Jurkat, Clone E6-1 (cell line): ENCODE measurements at regions not wholly inside any gene's neighbourhood (a gene's known extent, or its start where the extent isn't known, plus 50 kb on each side); places are given as distances from the start of the nearest gene placed in this dataset.
"Not testable (repeated sequence)": the region's sequence is repeated elsewhere in the genome, so short reads cannot be mapped to it uniquely, and the experiment has no call there.

Experiments used
- DNase-seq: peaks from one replicate; pipeline ENCODE4 v3.0.0-alpha.2; 2011; ENCODE audit warnings: low read depth, low spot score
- H3K4me3 ChIP-seq: 2 replicates; pipeline ENCODE4 v1.5.1; 2011; ENCODE audit warnings: mild to moderate bottlenecking, low read length, control low read depth, moderate library complexity

- DNase-seq = no peak
- H3K4me3 ChIP-seq = no peak overlapping the region
These were observed 1035.7 kb downstream of the ZPLD1 start for GRCh38 chr3:103470498-103470897.

GRCh38 chr3:103494011-103494410 is 1059.2 kb downstream of the ZPLD1 start:
- no peak for DNase-seq
- no peak overlapping the region for H3K4me3 ChIP-seq

GRCh38 chr3:103494512-103494911 is 1059.7 kb downstream of the ZPLD1 start:
- no peak overlapping the region for H3K4me3 ChIP-seq
- no peak for DNase-seq

GRCh38 chr3:103495186-103495585 is 1060.4 kb downstream of the ZPLD1 start:
- H3K4me3 ChIP-seq = no peak overlapping the region
- no peak for DNase-seq

GRCh38 chr3:103499132-103499900 is 1064.5 kb downstream of the ZPLD1 start:
- DNase-seq = no peak
- H3K4me3 ChIP-seq = no peak overlapping the region

- H3K4me3 ChIP-seq = no peak overlapping the region
- DNase-seq = no peak
These were observed 1065.2 kb downstream of the ZPLD1 start for GRCh38 chr3:103499967-103500366.

GRCh38 chr3:103510760-103511159 is 1075.9 kb downstream of the ZPLD1 start:
- DNase-seq = no peak
- H3K4me3 ChIP-seq = no peak overlapping the region

- DNase-seq = no peak
- no peak overlapping the region for H3K4me3 ChIP-seq
These were observed 1077.1 kb downstream of the ZPLD1 start for GRCh38 chr3:103511891-103512290.

- DNase-seq = no peak
- no peak overlapping the region for H3K4me3 ChIP-seq
These were observed 1077.8 kb downstream of the ZPLD1 start for GRCh38 chr3:103512595-103512994.

- no peak overlapping the region for H3K4me3 ChIP-seq
- DNase-seq = no peak
These were observed 1078.2 kb downstream of the ZPLD1 start for GRCh38 chr3:103513003-103513402.

GRCh38 chr3:103515116-103515515 is 1080.3 kb downstream of the ZPLD1 start:
- DNase-seq = no peak
- no peak overlapping the region for H3K4me3 ChIP-seq

- no peak overlapping the region for H3K4me3 ChIP-seq
- DNase-seq = no peak
These were observed 1082.1 kb downstream of the ZPLD1 start for GRCh38 chr3:103516950-103517349.

GRCh38 chr3:103531327-103531726 is 1096.5 kb downstream of the ZPLD1 start:
- DNase-seq, H3K4me3 ChIP-seq: not testable (repeated sequence)

- no peak for DNase-seq
- no peak overlapping the region for H3K4me3 ChIP-seq
These were observed 1098.2 kb downstream of the ZPLD1 start for GRCh38 chr3:103532986-103533385.

GRCh38 chr3:103554451-103554850 is 1119.6 kb downstream of the ZPLD1 start:
- H3K4me3 ChIP-seq = no peak overlapping the region

GRCh38 chr3:103564116-103564515 is 1129.3 kb downstream of the ZPLD1 start:
- DNase-seq, H3K4me3 ChIP-seq: not testable (repeated sequence)

More at GRCh38 chr3:103554451-103554850, 1119.6 kb downstream of the ZPLD1 start:
- DNase-seq = no peak

GRCh38 chr3:103585809-103586208 is 1151.0 kb downstream of the ZPLD1 start:
- DNase-seq = no peak
- H3K4me3 ChIP-seq = no peak overlapping the region

GRCh38 chr3:103589770-103590169 is 1155.0 kb downstream of the ZPLD1 start:
- no peak for DNase-seq
- no peak overlapping the region for H3K4me3 ChIP-seq

GRCh38 chr3:103600844-103601243 is 1166.0 kb downstream of the ZPLD1 start:
- DNase-seq = no peak
- H3K4me3 ChIP-seq = no peak overlapping the region

GRCh38 chr3:103601666-103602065 is 1166.9 kb downstream of the ZPLD1 start:
- no peak overlapping the region for H3K4me3 ChIP-seq
- no peak for DNase-seq

- H3K4me3 ChIP-seq = no peak overlapping the region
- DNase-seq = no peak
These were observed 1174.7 kb downstream of the ZPLD1 start for GRCh38 chr3:103609472-103609871.
